SK-N-SH (cell line): ENCODE measurements at regions not wholly inside any gene's neighbourhood (a gene's known extent, or its start where the extent isn't known, plus 50 kb on each side); places are given as distances from the start of the nearest gene placed in this dataset.

Source experiments
- CTCF ChIA-PET: fragments of 300-600, 350-600 bp; formaldehyde crosslinking; extraction: SDS; loops from one replicate; lab custom pipeline; 2021; lab: Yijun Ruan, JAX
- POLR2A ChIA-PET: fragments of 350-600 bp; sonication (Branson Sonifier 250); formaldehyde crosslinking; extraction: SDS; loops from one replicate; lab custom pipeline; 2020; ENCODE audit warnings: antibody characterized with exemption, inconsistent platforms; lab: Yijun Ruan, JAX
- DNase-seq: peaks from one replicate; pipeline ENCODE4 v3.0.0; 2012
- H2AFZ ChIP-seq: fragments of 200-600 bp; sonication (generic); 2 replicates; pipeline ENCODE4 v1.8.1; 2016; ENCODE audit warnings: antibody characterized with exemption, mild to moderate bottlenecking, low read depth
- H3F3A ChIP-seq: fragments of 200-600 bp; sonication (generic); replicated peaks from 2 replicates; pipeline ENCODE3; 2016; ENCODE audit warnings: antibody characterized with exemption, mild to moderate bottlenecking; ENCODE audit not compliant: insufficient read depth
- H3K27ac ChIP-seq, 2 experiments: fragments of 200-500 bp in 1 of 2; fragments of 200-600 bp in 1 of 2; sonication (Bioruptor generic) in 1 of 2; sonication (generic), shearing (Covaris generic) in 1 of 2; 2 replicates each; pipeline versions ENCODE4 v1.5.1 to v1.6.1; 2014 to 2016; ENCODE audit warnings: low read depth in 2 of 2, inconsistent platforms in 1 of 2, low read length in 1 of 2, mild to moderate bottlenecking in 1 of 2, mixed read lengths in 1 of 2
- H3K27me3 ChIP-seq: fragments of 200-600 bp; sonication (generic), shearing (Covaris generic); 2 replicates; pipeline ENCODE4 v1.6.1; 2016; ENCODE audit warnings: mixed run types; ENCODE audit not compliant: insufficient read depth
- H3K36me3 ChIP-seq, 2 experiments: fragments of 200-500 bp in 1 of 2; fragments of 200-600 bp in 1 of 2; sonication (Bioruptor generic) in 1 of 2; sonication (generic) in 1 of 2; replicated peaks in 1 of 2; 2 replicates each; pipeline versions ENCODE3 to v1.5.1; 2014 to 2016; ENCODE audit warnings: low read length in 1 of 2, mild to moderate bottlenecking in 1 of 2; ENCODE audit not compliant: insufficient read depth in 2 of 2, control insufficient read depth in 1 of 2
- H3K4me1 ChIP-seq, 2 experiments: fragments of 200-500 bp in 1 of 2; fragments of 200-600 bp in 1 of 2; sonication (Bioruptor generic) in 1 of 2; sonication (generic), shearing (Covaris generic) in 1 of 2; 2 replicates each; pipeline versions ENCODE4 v1.5.1 to v1.6.1; 2014 to 2016; ENCODE audit warnings: low read depth in 1 of 2, low read length in 1 of 2, mixed run types in 1 of 2; ENCODE audit not compliant: insufficient read depth in 2 of 2, control insufficient read depth in 1 of 2
- H3K4me2 ChIP-seq: fragments of 200-600 bp; sonication (generic), shearing (Covaris generic); 2 replicates; pipeline ENCODE4 v1.6.1; 2017; ENCODE audit warnings: mixed run types
- H3K4me3 ChIP-seq, 2 experiments: fragments of 200-500 bp in 1 of 2; fragments of 200-600 bp in 1 of 2; sonication (Bioruptor generic) in 1 of 2; sonication (generic), shearing (Covaris generic) in 1 of 2; 2 replicates each; pipeline versions ENCODE4 v1.5.1 to v1.8.1; 2014 to 2016; ENCODE audit warnings: low read depth in 2 of 2, inconsistent platforms in 1 of 2, low read length in 1 of 2, mild to moderate bottlenecking in 1 of 2, mixed read lengths in 1 of 2, moderate library complexity in 1 of 2
- H3K79me2 ChIP-seq: fragments of 200-600 bp; sonication (generic); 2 replicates; pipeline ENCODE4 v1.8.1; 2017; ENCODE audit warnings: mild to moderate bottlenecking; ENCODE audit not compliant: insufficient read depth
- H3K9ac ChIP-seq: fragments of 200-600 bp; sonication (generic); 2 replicates; pipeline ENCODE4 v1.6.1; 2017; ENCODE audit warnings: mixed run types
- H3K9me2 ChIP-seq: fragments of 200-600 bp; sonication (generic); 2 replicates; pipeline ENCODE4 v1.6.1; 2017; ENCODE audit warnings: mixed run types
- H3K9me3 ChIP-seq: fragments of 200-600 bp; sonication (generic); 2 replicates; pipeline ENCODE4 v1.6.1; 2017; ENCODE audit warnings: mixed run types, mild to moderate bottlenecking, moderate library complexity
- H4K20me1 ChIP-seq: fragments of 200-600 bp; sonication (generic); 2 replicates; pipeline ENCODE4 v1.6.1; 2017; ENCODE audit warnings: mild to moderate bottlenecking, mixed run types; ENCODE audit not compliant: insufficient read depth
- CTCF ChIP-seq: fragments of 200-600 bp; sonication (generic); IDR thresholded peaks from 2 replicates; pipeline ENCODE4 v1.6.1; 2017; ENCODE audit warnings: antibody characterized with exemption, mild to moderate bottlenecking, moderate library complexity
- ELF1 ChIP-seq: IDR thresholded peaks from 2 replicates; pipeline ENCODE4 v1.4.0; 2012
- EZH2phosphoT487 ChIP-seq: fragments of 200-600 bp; sonication (generic); IDR thresholded peaks from 2 replicates; pipeline ENCODE4 v1.6.1; 2017; ENCODE audit warnings: low read depth, mixed run types, mild to moderate bottlenecking, antibody characterized with exemption, moderate library complexity, borderline replicate concordance
- FOSL2 ChIP-seq: IDR thresholded peaks from 2 replicates; pipeline ENCODE4 v1.4.0; 2012; ENCODE audit warnings: low read depth, mild to moderate bottlenecking, moderate library complexity, borderline replicate concordance
- FOXM1 ChIP-seq: IDR thresholded peaks from 2 replicates; pipeline ENCODE4 v1.4.0; 2012; ENCODE audit warnings: low read depth, mild to moderate bottlenecking
- IRF3 ChIP-seq: fragments of 150-350 bp; IDR thresholded peaks from 2 replicates; pipeline ENCODE4 v1.6.1; 2016; ENCODE audit warnings: mild to moderate bottlenecking, low read depth, low read length
- JUND ChIP-seq: IDR thresholded peaks from 2 replicates; pipeline ENCODE4 v1.4.0; 2012
- MEF2A ChIP-seq: IDR thresholded peaks from 2 replicates; pipeline ENCODE4 v1.4.0; 2012; ENCODE audit warnings: low read depth, borderline replicate concordance
- MXI1 ChIP-seq: IDR thresholded peaks from 2 replicates; pipeline ENCODE4 v1.6.1; 2012; ENCODE audit warnings: mild to moderate bottlenecking, low read depth, low read length, improper control_type of control experiment
- NFIC ChIP-seq: IDR thresholded peaks from 2 replicates; pipeline ENCODE4 v1.4.0; 2012; ENCODE audit warnings: borderline replicate concordance
- RAD21 ChIP-seq: IDR thresholded peaks from 2 replicates; pipeline ENCODE4 v1.6.1; 2012; ENCODE audit warnings: mild to moderate bottlenecking, low read length
- RCOR1 ChIP-seq: fragments of 150-350 bp; IDR thresholded peaks from 2 replicates; pipeline ENCODE4 v1.6.1; 2017; ENCODE audit warnings: antibody characterized with exemption, low read length
- REST ChIP-seq: IDR thresholded peaks from 2 replicates; pipeline ENCODE4 v1.6.1; 2012; ENCODE audit warnings: mild to moderate bottlenecking, low read depth, low read length, moderate library complexity
- RFX5 ChIP-seq: IDR thresholded peaks from 2 replicates; pipeline ENCODE4 v1.6.1; 2012; ENCODE audit warnings: mild to moderate bottlenecking, improper control_type of control experiment, low read length
- SIN3A ChIP-seq: IDR thresholded peaks from 2 replicates; pipeline ENCODE4 v1.6.1; 2012; ENCODE audit warnings: low read depth, mild to moderate bottlenecking, low read length, moderate library complexity, borderline replicate concordance
- TAF1 ChIP-seq: IDR thresholded peaks from 2 replicates; pipeline ENCODE4 v1.6.1; 2012; ENCODE audit warnings: low read depth, mild to moderate bottlenecking, low read length, moderate library complexity, borderline replicate concordance
- USF1 ChIP-seq: IDR thresholded peaks from 2 replicates; pipeline ENCODE4 v1.4.0; 2012; ENCODE audit warnings: low read depth, borderline replicate concordance
- YY1 ChIP-seq: IDR thresholded peaks from 2 replicates; pipeline ENCODE4 v1.4.0; 2012; ENCODE audit warnings: low read depth, mild to moderate bottlenecking
- WGBS: methylation state at CpG from one replicate; pipeline ENCODE4 v1.1.6; 2017; ENCODE audit warnings: low lambda C conversion rate; 5-methylcytosine and 5-hydroxymethylcytosine counted together
- TF ChIP-seq, protein P1 (sequence below): IDR thresholded peaks from 2 replicates; pipeline ENCODE4 v1.4.0; 2012; ENCODE audit warnings: low read depth, borderline replicate concordance

DNA sequence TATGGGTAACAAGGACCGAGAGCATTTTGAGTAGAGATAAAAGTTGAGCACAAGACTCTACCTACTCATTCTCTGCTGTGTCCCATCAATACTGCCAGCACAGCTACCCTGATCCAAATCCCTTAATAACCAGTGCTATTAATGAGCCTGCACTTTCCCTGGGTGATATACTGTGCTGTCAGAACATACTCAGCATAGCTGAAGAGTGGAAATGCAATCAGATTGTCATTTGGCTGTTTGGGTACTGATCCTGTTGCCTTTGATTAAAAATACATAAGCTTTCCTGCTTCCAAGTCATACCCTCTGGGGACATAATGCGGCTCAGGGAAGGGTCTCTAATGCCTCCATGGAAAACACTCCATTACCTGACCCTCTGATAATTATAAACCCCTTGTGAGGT is 917.5 kb downstream of the SQOR start (continued):
- TF ChIP-seq, protein P1, sequence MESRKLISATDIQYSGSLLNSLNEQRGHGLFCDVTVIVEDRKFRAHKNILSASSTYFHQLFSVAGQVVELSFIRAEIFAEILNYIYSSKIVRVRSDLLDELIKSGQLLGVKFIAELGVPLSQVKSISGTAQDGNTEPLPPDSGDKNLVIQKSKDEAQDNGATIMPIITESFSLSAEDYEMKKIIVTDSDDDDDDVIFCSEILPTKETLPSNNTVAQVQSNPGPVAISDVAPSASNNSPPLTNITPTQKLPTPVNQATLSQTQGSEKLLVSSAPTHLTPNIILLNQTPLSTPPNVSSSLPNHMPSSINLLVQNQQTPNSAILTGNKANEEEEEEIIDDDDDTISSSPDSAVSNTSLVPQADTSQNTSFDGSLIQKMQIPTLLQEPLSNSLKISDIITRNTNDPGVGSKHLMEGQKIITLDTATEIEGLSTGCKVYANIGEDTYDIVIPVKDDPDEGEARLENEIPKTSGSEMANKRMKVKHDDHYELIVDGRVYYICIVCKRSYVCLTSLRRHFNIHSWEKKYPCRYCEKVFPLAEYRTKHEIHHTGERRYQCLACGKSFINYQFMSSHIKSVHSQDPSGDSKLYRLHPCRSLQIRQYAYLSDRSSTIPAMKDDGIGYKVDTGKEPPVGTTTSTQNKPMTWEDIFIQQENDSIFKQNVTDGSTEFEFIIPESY = no peak
- TF ChIP-seq RCOR1 (no peak), IRF3 (no peak), MEF2A (no peak), RFX5 (no peak), USF1 (no peak)

DNA sequence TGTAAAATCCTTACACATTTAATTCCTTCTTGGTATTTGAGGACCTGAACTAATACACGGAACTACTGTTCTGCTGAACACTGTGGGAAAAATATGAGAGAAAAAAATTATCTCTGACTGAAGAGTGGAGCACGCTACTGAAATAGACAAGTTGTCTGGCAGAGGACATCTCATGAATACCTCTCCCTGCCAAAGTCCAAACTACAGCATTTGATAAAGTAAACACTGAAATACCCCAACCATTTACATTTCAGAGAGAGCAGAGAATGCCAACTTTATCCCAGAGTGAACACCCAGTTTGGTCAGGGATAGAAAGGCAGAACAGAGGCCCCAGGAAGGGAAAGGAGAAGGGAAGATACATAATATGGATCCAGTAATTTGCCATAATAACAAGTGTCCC is 920.7 kb downstream of the SQOR start:
- H3K4me1 ChIP-seq = peaks cover 0 to 3% of the 10 kb centered on the region in 2 experiments; a peak in 2 of 4 replicates
- H3K4me3 ChIP-seq = no peak overlapping the region
- POLR2A ChIA-PET = no interaction called here
- TF ChIP-seq MEF2A = no peak
- no peak for TF ChIP-seq JUND
- no peak for TF ChIP-seq CTCF
- TF ChIP-seq NFIC = no peak
- no peak for TF ChIP-seq RCOR1
- TF ChIP-seq USF1 = no peak
- no peak for TF ChIP-seq RAD21
- TF ChIP-seq FOXM1 = no peak
- TF ChIP-seq SIN3A = no peak
- no peak for TF ChIP-seq EZH2phosphoT487
- no peak for TF ChIP-seq YY1
- no peak for TF ChIP-seq TAF1
- no peak for TF ChIP-seq FOSL2
- TF ChIP-seq, protein P1 = no peak
- TF ChIP-seq ELF1 = no peak
- TF ChIP-seq MXI1 = no peak
- no peak for TF ChIP-seq REST
- TF ChIP-seq, all 33 proteins: peak for 0
- Histone ChIP-seq H3K9me2 (no peaks in the 10 kb centered on the region), H3K79me2 (no peaks in the 10 kb centered on the region), H3K27me3 (no peaks in the 10 kb centered on the region), H3K36me3 (no peaks in the 10 kb centered on the region), H3K9ac (no peak overlapping the region), H3F3A (no peaks in the 10 kb centered on the region), H3K27ac (no peak overlapping the region), H4K20me1 (no peaks in the 10 kb centered on the region), H2AFZ (no peak overlapping the region), H3K4me2 (no peak overlapping the region), H3K9me3 (no peaks in the 10 kb centered on the region)
- DNase-seq = no peak
- CTCF ChIA-PET = no interaction called here
- WGBS = 33% methylated on average over 2 of the region's 2 CpGs
